Panc1 (cell line): ENCODE measurements at regions not wholly inside any gene's neighbourhood (a gene's known extent, or its start where the extent isn't known, plus 50 kb on each side); places are given as distances from the start of the nearest gene placed in this dataset.

ENCODE experiments used
- ATAC-seq: fragments of 200-7000 bp; cut with Tn5 transposase; 2 replicates; pipeline ENCODE4 v1.9.1; 2020; ENCODE audit warnings: mild to moderate bottlenecking, moderate library complexity
- BruUV-seq: library from RNA; stranded (reverse); fragments of 400-500 nt; replicated peaks from 2 replicates; lab custom pipeline; 2021; lab: Mats Ljungman, UMichigan
- CTCF ChIA-PET: fragments of 300-600 bp; sonication (Branson Sonifier 250); formaldehyde crosslinking; loops from one replicate; lab custom pipeline; 2022; ENCODE audit warnings: antibody characterized with exemption; lab: Charles Lee
- POLR2A ChIA-PET: fragments of 300-600 bp; sonication (Branson Sonifier 250); formaldehyde crosslinking; loops from one replicate; lab custom pipeline; 2022; ENCODE audit warnings: antibody characterized with exemption; lab: Charles Lee
- DNase-seq: peaks from one replicate; pipeline ENCODE4 v3.0.0-alpha.2; 2010; ENCODE audit warnings: low read depth, low spot score
- H3K27ac ChIP-seq: 2 replicates; pipeline ENCODE4 v1.5.1; 2011; ENCODE audit warnings: mild to moderate bottlenecking, low read length, inconsistent platforms
- H3K27me3 ChIP-seq: fragments of 200-500 bp; sonication (Bioruptor generic); 2 replicates; pipeline ENCODE4 v1.6.0; 2014; ENCODE audit warnings: low read length, inconsistent platforms; ENCODE audit not compliant: control insufficient read depth, insufficient read depth
- H3K36me3 ChIP-seq: fragments of 200-500 bp; sonication (Bioruptor generic); 2 replicates; pipeline ENCODE4 v1.5.1; 2014; ENCODE audit warnings: inconsistent platforms, mild to moderate bottlenecking, low read length, moderate library complexity; ENCODE audit not compliant: control insufficient read depth, insufficient read depth
- H3K4me1 ChIP-seq: 2 replicates; pipeline ENCODE4 v1.5.1; 2011; ENCODE audit warnings: inconsistent platforms, mild to moderate bottlenecking, low read length, moderate library complexity; ENCODE audit not compliant: control insufficient read depth, insufficient read depth
- H3K4me3 ChIP-seq, 2 experiments: 2 replicates each; pipeline ENCODE4 v1.5.1; 2011 to 2012; ENCODE audit warnings: low read depth in 2 of 2, low read length in 2 of 2, mild to moderate bottlenecking in 2 of 2, inconsistent platforms in 1 of 2, moderate library complexity in 1 of 2
- H3K9me3 ChIP-seq: fragments of 200-500 bp; sonication (Bioruptor generic); 2 replicates; pipeline ENCODE4 v1.5.1; 2014; ENCODE audit warnings: low read depth, mild to moderate bottlenecking, inconsistent platforms, low read length, moderate library complexity; ENCODE audit not compliant: control insufficient read depth, insufficient read depth
- CTCF ChIP-seq: fragments of 450-650 bp; IDR thresholded peaks from 2 replicates; pipeline ENCODE4 v1.5.1; 2017; ENCODE audit warnings: mild to moderate bottlenecking
- POLR2AphosphoS5 ChIP-seq: IDR thresholded peaks from 2 replicates; pipeline ENCODE4 v1.6.1; 2012; ENCODE audit warnings: mild to moderate bottlenecking, low read depth, low read length, moderate library complexity
- SIN3A ChIP-seq: IDR thresholded peaks from 2 replicates; pipeline ENCODE4 v1.6.1; 2012; ENCODE audit warnings: low read depth, mild to moderate bottlenecking, low read length, moderate library complexity, borderline replicate concordance; ENCODE audit not compliant: insufficient read depth
- TCF7L2 ChIP-seq: IDR thresholded peaks from 2 replicates; pipeline ENCODE4 v1.6.1; 2011; ENCODE audit warnings: mild to moderate bottlenecking, low read depth, low read length, inconsistent platforms
- in situ Hi-C: cut with HindIII; loops from 2 replicates; pipeline ENCODE4 v1.10.0; 2016; ENCODE audit warnings: low sequenced_read_pairs, low pct_unique_long_range_greater_than_20kb
- intact Hi-C: fragments of 100-400 bp; cut with micrococcal nuclease; formaldehyde crosslinking; loops from one replicate; pipeline ENCODE4 v1.10.0; 2022; ENCODE audit not compliant: unreplicated experiment
- TF ChIP-seq, protein P1 (sequence below), 2 experiments: IDR thresholded peaks; 2 replicates each; pipeline ENCODE4 v1.6.1; 2011 to 2012; ENCODE audit warnings: low read depth in 2 of 2, control low read depth in 1 of 2, low read length in 1 of 2, mild to moderate bottlenecking in 1 of 2, moderate library complexity in 1 of 2; ENCODE audit not compliant: insufficient read depth in 1 of 2

DNA sequence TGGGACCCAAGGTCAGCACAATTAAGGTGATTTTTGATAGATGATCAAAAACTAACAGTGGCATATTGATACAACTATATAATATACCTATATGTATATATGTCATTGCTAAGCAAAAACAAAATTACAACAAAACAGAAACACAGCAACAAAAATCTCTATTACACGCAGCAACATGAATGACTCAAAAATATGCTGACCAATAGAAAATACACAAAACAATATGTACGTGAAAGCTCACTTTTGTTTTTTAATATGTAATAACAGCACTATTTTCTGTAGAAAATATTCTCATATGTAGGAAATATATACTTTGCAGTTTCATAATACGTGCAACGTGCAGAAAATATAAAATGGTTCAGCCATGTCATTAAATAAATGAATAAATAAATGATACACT lies 1985.7 kb upstream of the CDH9 start:
- intact Hi-C loops = no loop called here

GRCh38 chr5:29023541-29023940 lies 1985.2 kb upstream of the CDH9 start:
- Histone ChIP-seq H3K27ac (no peak overlapping the region), H3K9me3 (no peaks in the 10 kb centered on the region), H3K27me3 (no peaks in the 10 kb centered on the region), H3K4me3 (no peak overlapping the region), H3K4me1 (no peaks in the 10 kb centered on the region), H3K36me3 (no peaks in the 10 kb centered on the region)
- DNase-seq (no peak), ATAC-seq (no peak)
- TF ChIP-seq, protein P1, sequence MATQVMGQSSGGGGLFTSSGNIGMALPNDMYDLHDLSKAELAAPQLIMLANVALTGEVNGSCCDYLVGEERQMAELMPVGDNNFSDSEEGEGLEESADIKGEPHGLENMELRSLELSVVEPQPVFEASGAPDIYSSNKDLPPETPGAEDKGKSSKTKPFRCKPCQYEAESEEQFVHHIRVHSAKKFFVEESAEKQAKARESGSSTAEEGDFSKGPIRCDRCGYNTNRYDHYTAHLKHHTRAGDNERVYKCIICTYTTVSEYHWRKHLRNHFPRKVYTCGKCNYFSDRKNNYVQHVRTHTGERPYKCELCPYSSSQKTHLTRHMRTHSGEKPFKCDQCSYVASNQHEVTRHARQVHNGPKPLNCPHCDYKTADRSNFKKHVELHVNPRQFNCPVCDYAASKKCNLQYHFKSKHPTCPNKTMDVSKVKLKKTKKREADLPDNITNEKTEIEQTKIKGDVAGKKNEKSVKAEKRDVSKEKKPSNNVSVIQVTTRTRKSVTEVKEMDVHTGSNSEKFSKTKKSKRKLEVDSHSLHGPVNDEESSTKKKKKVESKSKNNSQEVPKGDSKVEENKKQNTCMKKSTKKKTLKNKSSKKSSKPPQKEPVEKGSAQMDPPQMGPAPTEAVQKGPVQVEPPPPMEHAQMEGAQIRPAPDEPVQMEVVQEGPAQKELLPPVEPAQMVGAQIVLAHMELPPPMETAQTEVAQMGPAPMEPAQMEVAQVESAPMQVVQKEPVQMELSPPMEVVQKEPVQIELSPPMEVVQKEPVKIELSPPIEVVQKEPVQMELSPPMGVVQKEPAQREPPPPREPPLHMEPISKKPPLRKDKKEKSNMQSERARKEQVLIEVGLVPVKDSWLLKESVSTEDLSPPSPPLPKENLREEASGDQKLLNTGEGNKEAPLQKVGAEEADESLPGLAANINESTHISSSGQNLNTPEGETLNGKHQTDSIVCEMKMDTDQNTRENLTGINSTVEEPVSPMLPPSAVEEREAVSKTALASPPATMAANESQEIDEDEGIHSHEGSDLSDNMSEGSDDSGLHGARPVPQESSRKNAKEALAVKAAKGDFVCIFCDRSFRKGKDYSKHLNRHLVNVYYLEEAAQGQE (IDR thresholded peaks at IDR 0.05; ENCODE audit: insufficient read depth in 1 of 2, low read depth in 2 of 2, low read length in 1 of 2) = no peak
- no peak for TF ChIP-seq TCF7L2
- TF ChIP-seq CTCF = no peak
- TF ChIP-seq SIN3A = no peak
- TF ChIP-seq POLR2AphosphoS5 = no peak
- CTCF ChIA-PET = no interaction called here
- no TSS peak for BruUV-seq
- intact Hi-C loops = no loop called here
- POLR2A ChIA-PET = no interaction called here
- in situ Hi-C loops = no loop called here

More for the DNA sequence above, 1985.7 kb upstream of the CDH9 start:
- no TSS peak for BruUV-seq
- no peak for TF ChIP-seq TCF7L2
- TF ChIP-seq, protein P1 (IDR thresholded peaks at IDR 0.05; ENCODE audit: insufficient read depth in 1 of 2, low read depth in 2 of 2, low read length in 1 of 2) = no peak
- no peak for TF ChIP-seq SIN3A
- no peak for TF ChIP-seq CTCF
- no peak for TF ChIP-seq POLR2AphosphoS5
- H3K4me3 ChIP-seq = no peak overlapping the region
- no peak for ATAC-seq
- POLR2A ChIA-PET = no interaction called here
- no peaks in the 10 kb centered on the region for H3K9me3 ChIP-seq
- H3K4me1 ChIP-seq = no peaks in the 10 kb centered on the region
- in situ Hi-C loops = no loop called here
- H3K36me3 ChIP-seq = no peaks in the 10 kb centered on the region
- no peaks in the 10 kb centered on the region for H3K27me3 ChIP-seq
- H3K27ac ChIP-seq = no peak overlapping the region
- no peak for DNase-seq
- CTCF ChIA-PET = no interaction called here
